HG03520 (cell line): ENCODE measurements at regions not wholly inside any gene's neighbourhood (a gene's known extent, or its start where the extent isn't known, plus 50 kb on each side); places are given as distances from the start of the nearest gene placed in this dataset.
"Not testable (repeated sequence)": the region's sequence is repeated elsewhere in the genome, so short reads cannot be mapped to it uniquely, and the experiment has no call there.

Experiments
- ATAC-seq: cut with Tn5 transposase; IDR thresholded peaks from one replicate; pipeline ENCODE4 v1.9.1; 2021; ENCODE audit warnings: mild to moderate bottlenecking, moderate library complexity; ENCODE audit not compliant: unreplicated experiment

GRCh38 chr2:175372704-175373701 is 191.5 kb upstream of the ATP5MC3 start:
- ATAC-seq, result no peak

DNA sequence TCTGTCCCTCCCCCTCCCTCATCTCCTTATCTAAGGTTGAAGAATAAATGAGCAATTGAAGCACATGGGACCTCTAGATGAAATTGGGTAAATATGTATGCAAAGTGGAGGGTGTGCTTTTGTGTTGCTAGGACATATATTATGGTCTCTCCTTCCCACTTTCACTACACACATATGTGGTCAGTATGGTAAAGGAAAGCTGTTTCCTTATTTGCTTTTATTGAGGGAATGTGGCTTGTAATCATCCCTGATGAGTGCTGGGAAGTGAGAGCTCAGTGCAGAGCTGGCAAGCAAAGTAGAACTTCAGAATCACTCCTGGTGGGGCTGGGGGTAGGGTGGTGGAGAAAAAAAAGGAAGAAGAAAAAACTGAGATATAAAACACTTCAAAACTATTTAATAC is 189.9 kb upstream of the ATP5MC3 start:
- ATAC-seq, result no peak

DNA sequence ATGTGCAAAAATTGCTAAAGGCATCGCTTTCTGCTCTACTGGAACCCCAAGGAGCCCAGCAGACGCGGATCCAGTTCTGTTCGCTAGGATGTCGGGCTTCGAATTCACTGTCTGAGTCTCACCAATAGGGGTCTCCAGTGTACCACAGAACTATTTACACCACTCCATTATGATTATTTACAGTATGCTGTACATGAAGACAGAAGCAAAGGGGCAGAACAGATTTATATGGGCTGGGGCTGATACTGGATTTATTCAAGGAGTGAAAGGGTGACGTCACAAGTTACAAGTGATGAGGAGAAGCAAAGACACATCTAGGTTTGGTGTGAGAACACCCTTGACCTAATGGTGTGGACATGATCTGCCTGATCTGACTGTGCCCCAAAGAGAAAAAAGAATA is 185.3 kb upstream of the ATP5MC3 start:
- peak; percentile 80 for ATAC-seq

- no peak for ATAC-seq
These were observed 182.2 kb upstream of the ATP5MC3 start for GRCh38 chr2:175363699-175364098.

DNA sequence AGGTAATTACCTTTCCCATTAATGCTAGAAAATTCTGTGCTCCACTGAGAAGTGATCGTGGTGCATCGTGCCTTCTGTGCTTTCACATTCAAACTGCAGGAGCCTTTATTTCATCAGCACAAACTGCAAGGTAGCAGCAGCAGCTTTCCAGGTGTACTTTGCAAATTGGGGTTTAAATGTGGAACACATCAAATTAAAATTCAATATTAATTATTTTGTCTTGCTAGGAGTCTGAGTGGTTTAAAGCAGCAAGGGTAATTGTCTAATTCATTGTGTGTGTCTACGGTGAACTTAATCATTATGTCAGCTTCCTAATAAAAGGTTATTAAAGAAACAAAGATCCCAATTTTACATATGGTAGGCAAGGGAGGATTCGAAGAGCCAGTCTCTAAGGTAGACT is 180.8 kb upstream of the ATP5MC3 start:
- ATAC-seq, result no peak

DNA sequence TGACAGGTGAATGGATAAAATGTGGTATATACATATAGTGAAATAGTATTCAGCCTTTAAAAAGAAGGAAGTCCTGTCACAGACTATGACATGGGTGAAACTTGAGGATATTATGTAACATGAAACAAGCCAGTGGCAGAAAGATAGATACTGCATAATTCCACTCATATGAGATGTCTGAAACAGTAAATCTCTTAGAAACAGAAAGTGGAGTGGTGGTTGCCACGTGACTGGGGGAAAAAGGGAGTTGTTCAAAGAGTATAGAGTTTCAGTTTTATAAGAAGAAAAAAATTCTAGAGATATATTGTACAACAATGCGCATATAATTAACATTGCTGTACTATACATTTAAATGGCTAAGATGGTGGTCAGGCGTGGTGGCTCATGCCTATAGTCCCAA is 178.2 kb upstream of the ATP5MC3 start:
- ATAC-seq, result no peak

DNA sequence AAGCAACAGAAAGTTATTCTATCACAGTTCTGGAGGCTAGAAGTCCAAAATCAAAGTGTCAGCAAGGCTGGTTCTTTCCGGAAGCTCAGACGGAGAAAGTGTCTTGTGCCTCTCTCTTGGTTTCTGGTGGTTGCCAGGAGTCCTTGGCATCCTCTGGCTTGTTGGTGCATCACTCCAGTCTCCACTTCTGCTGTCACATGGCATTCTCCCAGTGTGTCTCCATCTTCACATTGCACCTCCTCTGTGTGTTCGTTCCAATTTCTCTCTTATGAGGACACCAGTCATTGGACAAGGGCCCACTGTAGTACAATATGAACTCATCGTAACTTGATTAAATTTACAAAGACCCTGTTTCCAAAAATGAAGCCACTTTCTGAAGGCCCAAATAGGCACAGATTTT is 175.4 kb upstream of the ATP5MC3 start:
- no peak for ATAC-seq

GRCh38 chr2:175355246-175355645 is 173.7 kb upstream of the ATP5MC3 start:
- ATAC-seq, result no peak

DNA sequence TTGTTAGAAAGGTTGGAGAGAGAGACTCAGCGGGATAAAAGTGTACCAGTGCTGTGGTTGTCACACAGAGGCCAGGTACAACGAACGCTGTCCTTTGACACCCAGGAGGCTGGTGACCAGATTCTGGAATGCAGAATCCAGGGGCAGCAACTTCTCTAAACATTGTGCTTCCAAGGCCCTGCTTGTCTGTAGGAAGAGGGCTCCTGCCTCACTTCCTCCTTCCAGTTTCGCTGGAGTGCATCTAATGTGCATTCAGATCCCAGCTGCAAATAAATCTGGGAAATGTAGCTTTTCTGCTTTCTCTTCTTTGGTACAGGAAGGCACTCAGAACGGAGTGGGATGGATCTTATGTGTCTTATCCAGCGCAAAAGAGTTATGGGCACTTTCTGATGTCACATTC is 171.8 kb upstream of the ATP5MC3 start:
- no peak for ATAC-seq

DNA sequence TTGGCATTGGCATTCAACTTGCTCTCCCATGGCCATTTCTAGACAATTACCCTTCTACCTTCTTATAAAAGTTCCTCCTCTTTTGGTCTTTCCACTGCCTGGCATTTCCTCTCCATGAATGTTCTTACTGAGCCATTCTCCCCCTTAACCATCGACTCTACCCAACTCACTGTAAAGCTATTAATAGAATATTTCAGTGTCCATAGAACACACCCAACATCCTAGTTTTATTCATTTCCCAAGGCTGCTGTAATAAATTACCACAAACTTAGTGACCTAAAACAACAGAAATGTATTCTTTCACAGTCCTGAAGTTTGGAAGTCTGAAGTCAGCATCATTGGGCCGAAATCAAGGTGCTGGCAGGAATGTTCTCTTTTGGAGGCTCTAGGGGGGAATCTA is 170.0 kb upstream of the ATP5MC3 start:
- no peak for ATAC-seq

DNA sequence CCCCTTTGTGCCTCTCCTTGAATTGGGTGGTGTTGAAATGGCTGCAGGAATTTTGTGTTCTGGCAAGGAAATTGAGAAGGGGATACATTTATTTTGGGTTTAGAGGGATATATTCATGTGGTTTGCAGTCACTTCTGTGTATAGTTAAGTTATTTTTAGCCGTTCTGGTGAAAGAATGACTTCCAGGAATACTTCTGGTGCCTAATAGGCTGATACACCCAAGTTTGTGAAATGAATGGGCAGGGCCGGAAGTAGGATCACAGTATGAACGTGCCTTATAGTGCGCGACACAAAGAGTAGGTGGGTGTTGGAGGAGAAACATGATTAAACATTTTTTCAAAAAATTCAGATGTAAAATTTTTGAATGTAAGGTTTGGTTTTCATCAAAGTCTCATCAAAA is 168.6 kb upstream of the ATP5MC3 start:
- no peak for ATAC-seq

DNA sequence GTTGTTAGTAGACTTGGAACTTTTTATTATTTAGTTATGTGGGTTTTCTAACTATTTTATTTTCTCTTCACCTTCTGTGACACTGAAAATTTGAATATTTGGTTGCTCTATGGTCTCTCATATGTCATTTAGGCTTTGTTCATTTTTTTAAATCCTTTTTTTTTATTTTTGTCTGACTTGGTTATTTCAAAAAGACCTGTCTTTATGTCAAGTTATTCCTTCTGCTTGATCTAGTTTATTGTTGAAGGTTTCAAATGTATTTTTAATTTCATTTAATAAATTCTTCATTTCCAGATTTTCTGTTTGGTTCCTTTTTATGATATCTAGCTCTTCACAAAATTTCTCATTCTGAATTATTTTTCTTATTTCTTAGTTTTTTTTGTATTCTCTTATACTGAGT is 160.6 kb upstream of the ATP5MC3 start:
- no peak for ATAC-seq

- no peak for ATAC-seq
These were observed 148.7 kb upstream of the ATP5MC3 start for GRCh38 chr2:175330195-175330594.

DNA sequence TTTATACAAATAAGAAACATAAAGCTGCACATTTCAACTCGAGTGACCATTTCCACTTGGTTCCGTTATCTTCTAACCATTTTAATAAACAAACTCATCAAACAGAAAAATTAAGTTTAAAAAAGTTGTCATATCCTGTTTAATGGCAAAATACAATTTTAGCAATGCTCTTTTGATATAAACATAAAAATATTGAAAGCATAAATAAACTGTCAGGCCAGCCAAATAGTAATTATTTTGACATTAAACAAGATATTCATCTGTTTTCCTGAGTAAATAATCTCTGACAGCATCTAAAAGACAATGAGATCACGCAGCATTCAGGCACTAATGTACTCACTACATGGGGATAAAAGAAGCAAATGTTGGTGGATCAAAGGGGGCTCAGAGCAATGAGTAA is 145.3 kb upstream of the ATP5MC3 start:
- ATAC-seq, result no peak

GRCh38 chr2:175326164-175326563 is 144.7 kb upstream of the ATP5MC3 start:
- ATAC-seq, result not testable (repeated sequence)

DNA sequence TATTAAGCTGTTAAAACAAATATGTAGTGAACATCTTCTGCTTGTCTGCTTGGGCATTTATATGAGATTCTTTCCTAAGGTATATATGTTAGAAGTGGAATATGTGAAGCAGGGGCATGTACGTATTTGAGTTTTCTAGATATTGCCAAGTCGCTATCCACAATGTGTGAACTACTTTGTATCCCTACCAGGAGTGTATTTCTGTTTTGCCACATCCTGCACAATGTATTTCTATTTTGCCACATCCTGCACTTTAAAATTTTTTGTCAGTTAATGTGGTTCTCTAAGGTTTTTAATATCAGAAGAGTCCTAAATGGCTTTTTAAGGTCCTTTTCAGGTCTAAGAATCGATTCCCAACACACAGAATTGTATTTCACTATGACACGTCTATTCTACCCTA is 141.7 kb upstream of the ATP5MC3 start:
- ATAC-seq, result no peak

DNA sequence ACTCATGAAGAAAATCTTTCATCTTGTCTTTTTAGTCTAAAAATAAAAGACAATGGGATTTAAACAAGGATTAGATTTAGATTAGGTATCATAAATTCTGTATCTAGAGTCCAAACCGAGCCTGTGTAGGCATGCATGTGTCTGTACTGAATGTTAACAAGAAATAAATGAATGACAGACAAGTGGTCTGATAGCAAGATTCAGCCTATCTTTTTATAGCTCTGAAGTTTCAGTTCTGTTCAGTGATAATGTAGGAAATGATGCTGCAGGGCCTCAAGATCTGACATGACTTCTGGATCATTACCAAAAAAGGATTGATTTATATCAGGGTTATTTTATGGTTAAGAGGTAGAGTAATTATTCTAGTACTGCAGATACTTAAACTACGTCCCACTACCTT is 137.0 kb upstream of the ATP5MC3 start:
- no peak for ATAC-seq

- ATAC-seq, result no peak
These were observed 136.2 kb upstream of the ATP5MC3 start for GRCh38 chr2:175317751-175318150.

DNA sequence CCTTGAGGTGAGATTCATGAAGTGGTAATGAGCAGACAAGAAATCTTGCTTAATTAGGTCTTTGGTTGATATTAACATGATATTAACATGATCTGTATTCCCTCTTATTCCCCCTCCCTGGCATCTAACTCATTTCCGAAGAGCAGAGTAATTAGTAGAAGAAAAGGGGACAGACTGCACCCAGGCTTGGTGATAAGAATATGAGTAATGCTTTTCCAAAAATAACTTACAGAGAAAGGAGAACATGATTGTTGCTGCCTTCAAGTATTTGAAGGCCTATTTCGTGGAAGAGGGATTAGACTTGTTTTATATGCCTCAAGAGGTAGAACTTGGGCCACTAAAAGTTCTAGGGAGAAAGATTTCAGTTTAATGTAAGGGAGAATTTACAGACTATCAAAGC is 130.6 kb upstream of the ATP5MC3 start:
- no peak for ATAC-seq

DNA sequence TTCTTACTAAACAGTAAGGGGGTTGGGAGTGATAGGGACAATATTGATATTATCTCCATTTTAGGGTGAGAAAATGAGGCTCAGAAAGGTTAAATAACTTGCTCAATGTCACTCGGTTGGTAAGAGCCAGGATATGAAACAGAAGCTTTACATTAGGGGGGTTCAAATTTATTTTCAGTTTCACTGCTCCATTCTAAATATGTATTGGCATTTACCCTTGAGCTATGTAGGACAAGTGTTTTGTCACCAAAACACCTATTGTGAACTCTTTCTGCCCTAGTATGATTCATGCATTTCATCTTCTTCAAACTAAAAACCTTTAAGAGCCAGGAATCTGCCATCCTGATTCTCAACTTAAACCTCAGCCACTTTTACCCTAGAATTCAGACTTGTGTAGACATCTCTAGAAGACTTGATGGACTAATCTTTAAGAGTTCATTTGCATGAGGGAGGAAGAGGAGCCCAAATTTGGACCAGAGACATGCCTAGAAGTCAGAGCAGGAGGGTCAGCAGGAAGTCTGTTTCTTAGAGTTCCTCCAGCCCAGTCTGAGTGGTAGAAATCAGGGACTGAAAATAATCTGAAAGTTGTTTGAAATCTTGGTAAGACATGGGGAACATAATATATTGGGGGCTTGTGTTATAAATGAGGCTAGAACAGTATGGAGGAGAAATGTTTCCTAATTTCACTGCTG is 129.4 kb upstream of the ATP5MC3 start:
- no peak for ATAC-seq

DNA sequence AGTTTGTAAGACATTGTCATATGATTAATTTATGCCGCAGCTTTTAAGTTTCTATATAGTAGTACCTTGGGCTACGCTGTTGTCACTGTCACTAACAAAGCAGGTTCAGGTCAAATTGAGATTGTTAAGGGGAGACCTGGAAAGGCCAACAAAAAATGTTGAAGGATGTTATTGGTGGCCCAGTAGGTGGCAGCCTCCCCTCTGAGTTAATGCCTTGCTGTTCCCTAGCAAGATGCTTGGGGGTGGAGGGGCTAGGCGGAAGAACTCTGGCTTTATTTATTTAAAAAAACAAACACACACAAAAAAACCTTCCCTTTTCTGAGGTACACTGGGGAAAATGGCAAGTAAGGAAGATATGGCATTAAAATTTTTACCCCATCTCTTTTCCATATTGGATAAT is 128.3 kb upstream of the ATP5MC3 start:
- ATAC-seq, result no peak

DNA sequence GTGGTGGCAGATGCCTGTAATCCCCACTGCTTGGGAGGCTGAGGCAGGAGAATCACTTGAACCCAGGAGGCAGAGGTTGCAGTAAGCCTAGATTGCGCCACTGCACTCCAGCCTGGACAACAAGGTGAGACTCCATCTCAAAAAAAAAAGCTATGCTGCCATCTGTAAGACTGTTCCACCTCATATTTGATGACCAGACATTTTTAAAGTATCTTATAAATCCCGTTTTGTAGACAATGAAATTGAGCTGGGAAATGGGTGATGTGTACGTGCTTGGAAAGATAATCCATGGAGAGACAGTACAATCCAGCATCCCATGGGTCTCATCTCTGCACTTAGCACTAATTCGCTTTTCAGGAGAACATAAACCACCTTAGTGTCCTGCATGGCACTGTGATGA is 126.5 kb upstream of the ATP5MC3 start:
- no peak for ATAC-seq
